ENCODE measurements at regions not wholly inside any gene's neighbourhood (a gene's known extent, or its start where the extent isn't known, plus 50 kb on each side); places are given as distances from the start of the nearest gene placed in this dataset.

DNA sequence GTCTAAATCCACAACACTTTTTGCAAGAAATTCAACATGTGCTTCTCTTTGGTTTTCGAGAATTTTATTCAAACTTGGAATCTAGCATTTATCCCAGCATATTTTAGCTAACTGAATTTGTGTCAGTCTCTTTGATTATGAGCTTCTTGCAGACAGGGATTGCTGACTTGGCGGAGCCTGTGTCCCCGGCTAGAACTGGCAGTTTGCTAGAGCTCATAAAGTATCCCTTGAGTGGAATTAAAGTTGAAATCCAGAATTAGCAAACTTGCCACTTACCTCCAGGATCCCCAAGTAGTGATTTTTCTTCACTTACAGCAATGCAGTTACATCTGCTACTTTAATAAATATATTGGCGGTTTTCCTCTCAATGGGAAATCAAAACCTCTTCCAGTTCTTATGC is 306.9 kb downstream of the AACS start:
- Mint-ChIP-seq H3K4me1 (ENCODE audit: low read depth, unreplicated experiment) (no peaks in the 10 kb centered on the region), H3K9me3 (ENCODE audit: low read depth, unreplicated experiment) (no peaks in the 10 kb centered on the region), H3K27me3 (ENCODE audit: unreplicated experiment) (peaks cover 82% of the 10 kb centered on the region), H3K4me3 (ENCODE audit: low read depth, unreplicated experiment) (no peak overlapping the region), H3K36me3 (ENCODE audit: insufficient read depth, unreplicated experiment) (no peaks in the 10 kb centered on the region), H3K27ac (ENCODE audit: unreplicated experiment) (no peak overlapping the region)
- no TSS peak for BruUV-seq (replicated peaks)
- CTCF ChIA-PET = interaction anchor here (1.2 kb wide), 1 partner anchor 168 kb away, joined by 3 read pairs; no protein-coding TSS in a partner anchor
- intact Hi-C loops (cut with micrococcal nuclease; ENCODE audit: unreplicated experiment) = no loop called here
- no peak for DNase-seq
- TF ChIP-seq, protein P1, sequence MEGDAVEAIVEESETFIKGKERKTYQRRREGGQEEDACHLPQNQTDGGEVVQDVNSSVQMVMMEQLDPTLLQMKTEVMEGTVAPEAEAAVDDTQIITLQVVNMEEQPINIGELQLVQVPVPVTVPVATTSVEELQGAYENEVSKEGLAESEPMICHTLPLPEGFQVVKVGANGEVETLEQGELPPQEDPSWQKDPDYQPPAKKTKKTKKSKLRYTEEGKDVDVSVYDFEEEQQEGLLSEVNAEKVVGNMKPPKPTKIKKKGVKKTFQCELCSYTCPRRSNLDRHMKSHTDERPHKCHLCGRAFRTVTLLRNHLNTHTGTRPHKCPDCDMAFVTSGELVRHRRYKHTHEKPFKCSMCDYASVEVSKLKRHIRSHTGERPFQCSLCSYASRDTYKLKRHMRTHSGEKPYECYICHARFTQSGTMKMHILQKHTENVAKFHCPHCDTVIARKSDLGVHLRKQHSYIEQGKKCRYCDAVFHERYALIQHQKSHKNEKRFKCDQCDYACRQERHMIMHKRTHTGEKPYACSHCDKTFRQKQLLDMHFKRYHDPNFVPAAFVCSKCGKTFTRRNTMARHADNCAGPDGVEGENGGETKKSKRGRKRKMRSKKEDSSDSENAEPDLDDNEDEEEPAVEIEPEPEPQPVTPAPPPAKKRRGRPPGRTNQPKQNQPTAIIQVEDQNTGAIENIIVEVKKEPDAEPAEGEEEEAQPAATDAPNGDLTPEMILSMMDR (IDR thresholded peaks at IDR 0.05; ENCODE audit: unreplicated experiment) = no peak

DNA sequence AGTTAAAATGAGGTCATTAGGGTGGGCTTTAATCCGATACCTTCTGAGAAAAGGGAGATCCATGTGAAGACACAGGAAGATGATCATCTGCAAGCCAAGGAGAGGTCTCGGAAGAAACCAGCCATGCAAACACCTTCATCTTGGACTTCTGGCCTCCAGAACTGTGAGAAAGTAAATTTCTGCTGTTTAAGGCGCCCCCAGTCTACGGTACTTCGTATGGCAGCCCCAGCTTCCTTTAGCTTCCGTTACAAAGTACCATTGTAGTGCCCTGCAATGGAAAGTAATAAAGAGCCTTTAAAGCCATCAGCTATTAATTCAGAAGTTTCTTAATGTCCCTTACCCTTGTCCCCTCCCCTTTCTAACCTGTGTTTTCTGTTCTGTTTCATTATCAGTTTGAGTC is 308.1 kb downstream of the AACS start:
- CTCF ChIA-PET = interaction anchor here (1.2 kb wide), 1 partner anchor 170 kb away, joined by 3 read pairs; no protein-coding TSS in a partner anchor
- no peak overlapping the region for H3K27ac Mint-ChIP-seq (ENCODE audit: unreplicated experiment)
- no peak for DNase-seq
- H3K27me3 Mint-ChIP-seq (ENCODE audit: unreplicated experiment) = peaks cover 90% of the 10 kb centered on the region
- BruUV-seq (replicated peaks) = no TSS peak
- H3K4me3 Mint-ChIP-seq (ENCODE audit: low read depth, unreplicated experiment) = no peak overlapping the region
- no peaks in the 10 kb centered on the region for H3K9me3 Mint-ChIP-seq (ENCODE audit: low read depth, unreplicated experiment)
- intact Hi-C loops (cut with micrococcal nuclease; ENCODE audit: unreplicated experiment) = no loop called here
- H3K36me3 Mint-ChIP-seq (ENCODE audit: insufficient read depth, unreplicated experiment) = no peaks in the 10 kb centered on the region
- TF ChIP-seq, protein P1 (IDR thresholded peaks at IDR 0.05; ENCODE audit: unreplicated experiment) = no peak
- no peaks in the 10 kb centered on the region for H3K4me1 Mint-ChIP-seq (ENCODE audit: low read depth, unreplicated experiment)

DNA sequence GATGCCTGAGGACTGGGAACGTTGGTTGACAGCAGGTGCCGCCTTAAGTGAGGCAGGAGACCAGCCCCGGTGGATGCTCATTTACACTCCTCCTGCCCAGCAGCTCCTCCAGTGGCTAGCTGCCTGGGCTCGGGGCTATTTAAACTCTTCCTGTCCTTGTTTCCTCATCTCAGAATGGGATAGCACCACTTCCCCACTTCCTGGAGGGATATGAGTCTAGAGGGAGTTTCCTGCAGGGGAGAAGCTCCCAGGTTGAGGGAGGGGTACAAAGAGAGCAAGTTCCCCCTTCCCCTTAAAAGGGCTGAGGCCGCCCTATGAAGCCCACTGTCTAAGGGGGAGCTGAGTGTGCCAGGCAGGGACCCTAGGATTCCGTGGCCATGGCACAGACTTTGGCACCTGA is 311.2 kb downstream of the AACS start:
- no peak overlapping the region for H3K27ac Mint-ChIP-seq (ENCODE audit: unreplicated experiment)
- H3K4me1 Mint-ChIP-seq (ENCODE audit: low read depth, unreplicated experiment) = no peaks in the 10 kb centered on the region
- intact Hi-C loops (cut with micrococcal nuclease; ENCODE audit: unreplicated experiment) = no loop called here
- no peaks in the 10 kb centered on the region for H3K9me3 Mint-ChIP-seq (ENCODE audit: low read depth, unreplicated experiment)
- TF ChIP-seq, protein P1 (IDR thresholded peaks at IDR 0.05; ENCODE audit: unreplicated experiment) = no peak
- BruUV-seq (replicated peaks) = no TSS peak
- H3K36me3 Mint-ChIP-seq (ENCODE audit: insufficient read depth, unreplicated experiment) = no peaks in the 10 kb centered on the region
- no peak overlapping the region for H3K4me3 Mint-ChIP-seq (ENCODE audit: low read depth, unreplicated experiment)
- H3K27me3 Mint-ChIP-seq (ENCODE audit: unreplicated experiment) = peaks cover 97% of the 10 kb centered on the region
- CTCF ChIA-PET = no interaction called here
- no peak for DNase-seq

DNA sequence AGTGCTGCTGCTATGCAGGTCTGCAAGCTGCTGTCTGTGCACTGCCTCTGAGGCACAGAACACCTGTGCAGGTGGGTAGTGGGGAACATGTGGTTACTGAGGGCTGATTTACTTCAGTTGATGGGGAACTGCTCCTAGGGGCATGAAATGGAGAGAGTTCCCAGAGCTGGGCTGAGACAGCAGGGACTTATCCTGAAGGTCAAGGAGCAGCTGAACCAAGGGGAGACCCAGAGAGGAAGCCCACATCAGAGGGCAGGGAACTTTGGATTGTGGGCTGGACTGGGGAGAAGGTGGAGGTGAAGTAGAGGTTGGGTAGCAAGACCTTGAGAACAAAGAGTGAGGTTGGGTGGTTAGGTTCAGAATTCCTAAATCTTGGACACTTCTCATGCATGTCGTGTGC is 311.9 kb downstream of the AACS start:
- H3K36me3 Mint-ChIP-seq (ENCODE audit: insufficient read depth, unreplicated experiment) = no peaks in the 10 kb centered on the region
- no peaks in the 10 kb centered on the region for H3K4me1 Mint-ChIP-seq (ENCODE audit: low read depth, unreplicated experiment)
- BruUV-seq (replicated peaks) = no TSS peak
- CTCF ChIA-PET = no interaction called here
- DNase-seq = no peak
- H3K4me3 Mint-ChIP-seq (ENCODE audit: low read depth, unreplicated experiment) = no peak overlapping the region
- TF ChIP-seq, protein P1 (IDR thresholded peaks at IDR 0.05; ENCODE audit: unreplicated experiment) = no peak
- H3K27ac Mint-ChIP-seq (ENCODE audit: unreplicated experiment) = no peak overlapping the region
- intact Hi-C loops (cut with micrococcal nuclease; ENCODE audit: unreplicated experiment) = no loop called here
- H3K9me3 Mint-ChIP-seq (ENCODE audit: low read depth, unreplicated experiment) = no peaks in the 10 kb centered on the region
- peaks cover 97% of the 10 kb centered on the region for H3K27me3 Mint-ChIP-seq (ENCODE audit: unreplicated experiment)
